ENCODE measurements at regions not wholly inside any gene's neighbourhood (a gene's known extent, or its start where the extent isn't known, plus 50 kb on each side); places are given as distances from the start of the nearest gene placed in this dataset.

GRCh38 chr11:45470151-45470793 lies 184.1 kb upstream of the SYT13 start:
- TF ChIP-seq CTCF (IDR thresholded peaks at IDR 0.05; ENCODE audit: unreplicated experiment), result no peak
- no peaks in the 10 kb centered on the region for H3K9me3 Mint-ChIP-seq (ENCODE audit: unreplicated experiment)
- H3K4me3 Mint-ChIP-seq (ENCODE audit: unreplicated experiment), result no peak overlapping the region
- peaks cover 20% of the 10 kb centered on the region for H3K4me1 Mint-ChIP-seq (ENCODE audit: unreplicated experiment)
- H3K36me3 Mint-ChIP-seq (ENCODE audit: low read depth, unreplicated experiment), result peaks cover 3% of the 10 kb centered on the region
- DNase-seq (ENCODE audit: low spot score), result no peak
- H3K27me3 Mint-ChIP-seq (ENCODE audit: unreplicated experiment), result peaks cover 7% of the 10 kb centered on the region
- H3K27ac Mint-ChIP-seq (ENCODE audit: unreplicated experiment), result no peak overlapping the region

- H3K27ac Mint-ChIP-seq (ENCODE audit: unreplicated experiment), result peak overlapping the region; percentile 92
- DNase-seq (ENCODE audit: low spot score), result peak; percentile 50
- H3K4me3 Mint-ChIP-seq (ENCODE audit: unreplicated experiment), result peak overlapping the region; percentile 37
- no peak for TF ChIP-seq CTCF (IDR thresholded peaks at IDR 0.05; ENCODE audit: unreplicated experiment)
- peaks cover 3% of the 10 kb centered on the region for H3K36me3 Mint-ChIP-seq (ENCODE audit: low read depth, unreplicated experiment)
- no peaks in the 10 kb centered on the region for H3K9me3 Mint-ChIP-seq (ENCODE audit: unreplicated experiment)
- peaks cover 17% of the 10 kb centered on the region for H3K4me1 Mint-ChIP-seq (ENCODE audit: unreplicated experiment)
- H3K27me3 Mint-ChIP-seq (ENCODE audit: unreplicated experiment), result peaks cover 5% of the 10 kb centered on the region
Observed at GRCh38 chr11:45468267-45468856, 182.2 kb upstream of the SYT13 start.

- Mint-ChIP-seq H3K27me3 (ENCODE audit: unreplicated experiment) (no peaks in the 10 kb centered on the region), H3K27ac (ENCODE audit: unreplicated experiment) (no peak overlapping the region)
Observed at GRCh38 chr11:45463541-45463940, 177.4 kb upstream of the SYT13 start.

GRCh38 chr11:45461514-45461913 lies 175.4 kb upstream of the SYT13 start:
- no peak overlapping the region for H3K4me3 Mint-ChIP-seq (ENCODE audit: unreplicated experiment)

More at GRCh38 chr11:45463541-45463940, 177.4 kb upstream of the SYT13 start:
- no peak for TF ChIP-seq CTCF (IDR thresholded peaks at IDR 0.05; ENCODE audit: unreplicated experiment)
- DNase-seq (ENCODE audit: low spot score), result no peak
- Mint-ChIP-seq H3K4me1 (ENCODE audit: unreplicated experiment) (peaks cover 10% of the 10 kb centered on the region), H3K36me3 (ENCODE audit: low read depth, unreplicated experiment) (peaks cover 3% of the 10 kb centered on the region), H3K9me3 (ENCODE audit: unreplicated experiment) (no peaks in the 10 kb centered on the region), H3K4me3 (ENCODE audit: unreplicated experiment) (no peak overlapping the region)

More at GRCh38 chr11:45461514-45461913, 175.4 kb upstream of the SYT13 start:
- H3K36me3 Mint-ChIP-seq (ENCODE audit: low read depth, unreplicated experiment), result peaks cover 3% of the 10 kb centered on the region
- H3K27me3 Mint-ChIP-seq (ENCODE audit: unreplicated experiment), result peaks cover 3% of the 10 kb centered on the region
- H3K4me1 Mint-ChIP-seq (ENCODE audit: unreplicated experiment), result no peaks in the 10 kb centered on the region
- no peaks in the 10 kb centered on the region for H3K9me3 Mint-ChIP-seq (ENCODE audit: unreplicated experiment)
- H3K27ac Mint-ChIP-seq (ENCODE audit: unreplicated experiment), result no peak overlapping the region
- TF ChIP-seq CTCF (IDR thresholded peaks at IDR 0.05; ENCODE audit: unreplicated experiment), result no peak
- DNase-seq (ENCODE audit: low spot score), result no peak
